ENCODE measurements at regions not wholly inside any gene's neighbourhood (a gene's known extent, or its start where the extent isn't known, plus 50 kb on each side); places are given as distances from the start of the nearest gene placed in this dataset.

- DNase-seq (ENCODE audit: low spot score in 2 of 2): no peak
- Histone ChIP-seq H3K36me3 (no peaks in the 10 kb centered on the region), H3K4me1 (no peaks in the 10 kb centered on the region), H3K27ac (no peak overlapping the region), H3K27me3 (no peaks in the 10 kb centered on the region), H3K4me3 (no peak overlapping the region), H3K9me3 (no peaks in the 10 kb centered on the region)
- intact Hi-C loops (cut with DNase I; ENCODE audit: low total_unique reads): no loop called here
- TF ChIP-seq POLR2AphosphoS5 (IDR thresholded peaks at IDR 0.05) (no peak), CTCF (IDR thresholded peaks at IDR 0.05) (no peak), POLR2A (IDR thresholded peaks at IDR 0.05) (no peak)
Measured at GRCh38 chr7:89998554-89998953, 155.7 kb upstream of the STEAP1 start.

GRCh38 chr7:90005836-90006235 lies 148.4 kb upstream of the STEAP1 start:
- H3K4me3 ChIP-seq: no peak overlapping the region
- intact Hi-C loops (cut with DNase I; ENCODE audit: low total_unique reads): loop anchor here (10.0 kb wide), 1 partner anchor 739 kb away; no protein-coding TSS in a partner anchor
- no peaks in the 10 kb centered on the region for H3K36me3 ChIP-seq

DNA sequence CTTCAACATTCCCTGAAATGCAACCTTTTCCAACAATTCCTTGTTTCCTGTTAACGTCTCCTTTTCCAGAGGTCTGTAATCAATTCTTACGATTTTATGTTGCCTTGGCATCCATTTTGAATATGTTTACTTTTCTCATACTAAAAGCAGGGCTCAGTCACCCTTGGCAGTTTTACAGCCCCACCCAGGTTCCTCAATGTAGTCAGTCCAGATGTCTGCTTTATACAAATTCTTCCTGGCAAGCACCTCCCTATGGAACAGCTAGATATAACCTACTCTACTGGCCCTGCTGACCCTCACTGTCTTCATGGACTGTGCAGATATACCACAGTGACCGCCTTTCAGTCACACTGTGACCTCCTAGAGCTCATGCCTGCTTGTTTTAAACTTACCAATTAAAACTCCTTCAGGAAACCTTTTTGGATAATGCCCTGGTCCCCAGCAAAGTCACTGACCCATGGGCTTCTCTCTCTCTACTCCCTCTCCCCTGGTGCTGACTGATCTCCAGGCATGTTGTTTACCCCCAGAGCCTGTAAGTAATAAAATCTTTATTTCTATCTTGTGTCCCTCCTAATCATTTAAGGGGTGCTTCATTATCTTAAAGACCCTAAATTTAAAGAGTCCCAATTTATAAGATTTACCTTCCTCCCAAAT lies 147.1 kb upstream of the STEAP1 start:
- no peaks in the 10 kb centered on the region for H3K36me3 ChIP-seq
- H3K4me1 ChIP-seq: no peaks in the 10 kb centered on the region
- intact Hi-C loops (cut with DNase I; ENCODE audit: low total_unique reads): loop anchor here (10.0 kb wide), 1 partner anchor 738 kb away; no protein-coding TSS in a partner anchor
- H3K27ac ChIP-seq: no peak overlapping the region
- H3K27me3 ChIP-seq: no peaks in the 10 kb centered on the region
- no peak for DNase-seq (ENCODE audit: low spot score in 2 of 2)
- no peak overlapping the region for H3K4me3 ChIP-seq
- TF ChIP-seq POLR2AphosphoS5 (IDR thresholded peaks at IDR 0.05) (no peak), CTCF (IDR thresholded peaks at IDR 0.05) (no peak), POLR2A (IDR thresholded peaks at IDR 0.05) (no peak)
- H3K9me3 ChIP-seq: no peaks in the 10 kb centered on the region

More at GRCh38 chr7:90005836-90006235, 148.4 kb upstream of the STEAP1 start:
- Histone ChIP-seq H3K4me1 (no peaks in the 10 kb centered on the region), H3K9me3 (no peaks in the 10 kb centered on the region), H3K27me3 (no peaks in the 10 kb centered on the region), H3K27ac (no peak overlapping the region)
- TF ChIP-seq CTCF (IDR thresholded peaks at IDR 0.05): no peak
- no peak for TF ChIP-seq POLR2A (IDR thresholded peaks at IDR 0.05)
- TF ChIP-seq POLR2AphosphoS5 (IDR thresholded peaks at IDR 0.05): no peak
- DNase-seq (ENCODE audit: low spot score in 2 of 2): no peak

DNA sequence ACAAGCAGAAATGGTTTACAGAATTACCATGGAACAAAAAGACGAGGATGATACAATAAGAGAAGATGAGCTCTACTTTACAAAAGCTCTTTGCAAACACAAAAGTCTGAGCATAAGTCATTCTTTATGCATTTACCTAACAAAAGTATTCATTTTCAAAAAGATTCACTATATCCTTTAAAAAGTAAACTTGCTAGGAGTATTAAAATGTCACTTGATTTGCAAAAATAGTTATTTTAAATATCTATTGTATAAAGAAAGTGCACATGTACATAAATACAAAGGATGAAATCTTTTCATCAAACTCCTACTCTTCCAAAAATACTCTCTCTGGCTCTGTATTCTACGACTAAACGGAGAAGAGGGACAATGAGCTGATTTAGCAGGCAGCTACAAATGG lies 146.4 kb upstream of the STEAP1 start:
- no peaks in the 10 kb centered on the region for H3K9me3 ChIP-seq
- H3K27me3 ChIP-seq: no peaks in the 10 kb centered on the region
- no peaks in the 10 kb centered on the region for H3K4me1 ChIP-seq
- no peak overlapping the region for H3K27ac ChIP-seq
- intact Hi-C loops (cut with DNase I; ENCODE audit: low total_unique reads): loop anchor here (10.0 kb wide), 1 partner anchor 737 kb away; no protein-coding TSS in a partner anchor
- no peak for DNase-seq (ENCODE audit: low spot score in 2 of 2)
- TF ChIP-seq POLR2A (IDR thresholded peaks at IDR 0.05): no peak
- no peak for TF ChIP-seq POLR2AphosphoS5 (IDR thresholded peaks at IDR 0.05)
- no peak for TF ChIP-seq CTCF (IDR thresholded peaks at IDR 0.05)
- H3K36me3 ChIP-seq: no peaks in the 10 kb centered on the region
- H3K4me3 ChIP-seq: no peak overlapping the region

GRCh38 chr7:90022213-90022612 lies 132.1 kb upstream of the STEAP1 start:
- H3K9me3 ChIP-seq: no peaks in the 10 kb centered on the region

More at GRCh38 chr7:90022213-90022612, 132.1 kb upstream of the STEAP1 start:
- H3K27me3 ChIP-seq: no peaks in the 10 kb centered on the region
- H3K4me1 ChIP-seq: no peaks in the 10 kb centered on the region
- H3K36me3 ChIP-seq: no peaks in the 10 kb centered on the region
- intact Hi-C loops (cut with DNase I; ENCODE audit: low total_unique reads): no loop called here
- no peak overlapping the region for H3K27ac ChIP-seq
- no peak for TF ChIP-seq POLR2A (IDR thresholded peaks at IDR 0.05)
- TF ChIP-seq CTCF (IDR thresholded peaks at IDR 0.05): no peak
- no peak for TF ChIP-seq POLR2AphosphoS5 (IDR thresholded peaks at IDR 0.05)
- no peak overlapping the region for H3K4me3 ChIP-seq
- DNase-seq (ENCODE audit: low spot score in 2 of 2): no peak

Data from breast epithelium (tissue), 4 donors.